KOPT-K1 (cell line): ENCODE measurements at regions not wholly inside any gene's neighbourhood (a gene's known extent, or its start where the extent isn't known, plus 50 kb on each side); places are given as distances from the start of the nearest gene placed in this dataset.

Source experiments
- H3K27ac ChIP-seq: fragments of 200-600 bp; sonication (generic); 2 replicates; pipeline ENCODE4 v1.5.1; 2016; ENCODE audit warnings: antibody characterized with exemption, mild to moderate bottlenecking, low read depth, low read length; ENCODE audit not compliant: poor library complexity, severe bottlenecking
- H3K36me3 ChIP-seq: fragments of 200-600 bp; sonication (generic); 2 replicates; pipeline ENCODE4 v1.5.1; 2017; ENCODE audit warnings: antibody characterized with exemption, mild to moderate bottlenecking, low read length, moderate library complexity; ENCODE audit not compliant: insufficient read depth
- H3K9me3 ChIP-seq: fragments of 200-600 bp; sonication (generic); 2 replicates; pipeline ENCODE4 v1.5.1; 2017; ENCODE audit warnings: antibody characterized with exemption, low read length, mild to moderate bottlenecking; ENCODE audit not compliant: insufficient read depth, poor library complexity, severe bottlenecking

DNA sequence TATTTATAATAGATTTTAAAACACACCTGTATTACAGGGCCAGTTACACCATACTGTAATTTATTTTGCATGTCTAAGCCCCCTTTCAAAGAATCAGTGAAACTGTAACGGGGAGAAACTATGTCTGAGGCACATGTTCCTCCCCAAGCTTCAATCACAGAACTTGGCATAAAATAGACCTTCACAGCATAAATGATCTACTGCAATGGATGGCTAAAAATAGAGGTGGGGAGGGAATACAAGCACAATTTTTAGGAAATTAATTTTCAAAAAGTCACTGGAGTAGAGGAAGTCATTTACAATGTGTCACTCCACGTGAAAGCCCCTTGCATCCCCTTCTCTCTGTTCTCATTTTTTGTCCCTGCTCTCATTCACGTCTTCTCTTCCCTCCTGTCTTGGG, 385.2 kb downstream of the TNS3 start:
- no peak overlapping the region for H3K27ac ChIP-seq
- no peaks in the 10 kb centered on the region for H3K36me3 ChIP-seq
- no peaks in the 10 kb centered on the region for H3K9me3 ChIP-seq

DNA sequence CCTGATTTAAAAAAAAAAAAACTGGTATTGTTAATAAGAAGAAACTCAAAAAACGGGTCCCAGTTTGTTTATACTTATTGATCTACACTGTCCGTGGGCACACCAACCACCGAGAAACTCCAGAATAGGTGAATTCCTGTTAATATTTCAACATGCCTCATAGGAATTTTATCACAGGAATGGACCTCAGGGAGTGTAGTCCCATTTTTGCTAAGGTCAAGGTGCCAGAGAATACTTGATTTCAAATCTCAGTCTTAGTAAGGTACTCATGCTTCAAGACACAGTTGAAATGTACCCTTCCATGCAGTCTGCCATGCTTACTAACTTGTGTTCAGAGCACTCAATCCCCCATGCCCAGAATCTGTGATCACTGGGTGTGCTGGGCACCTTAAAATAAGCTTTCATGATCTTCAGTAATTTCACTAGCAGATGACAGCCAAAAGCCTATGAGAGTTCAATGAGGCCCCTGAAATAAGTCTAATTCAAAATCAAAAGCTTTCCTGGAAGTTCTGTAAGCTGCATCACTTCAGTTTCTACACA, 385.7 kb downstream of the TNS3 start:
- H3K9me3 ChIP-seq = no peaks in the 10 kb centered on the region
- no peak overlapping the region for H3K27ac ChIP-seq
- H3K36me3 ChIP-seq = no peaks in the 10 kb centered on the region

DNA sequence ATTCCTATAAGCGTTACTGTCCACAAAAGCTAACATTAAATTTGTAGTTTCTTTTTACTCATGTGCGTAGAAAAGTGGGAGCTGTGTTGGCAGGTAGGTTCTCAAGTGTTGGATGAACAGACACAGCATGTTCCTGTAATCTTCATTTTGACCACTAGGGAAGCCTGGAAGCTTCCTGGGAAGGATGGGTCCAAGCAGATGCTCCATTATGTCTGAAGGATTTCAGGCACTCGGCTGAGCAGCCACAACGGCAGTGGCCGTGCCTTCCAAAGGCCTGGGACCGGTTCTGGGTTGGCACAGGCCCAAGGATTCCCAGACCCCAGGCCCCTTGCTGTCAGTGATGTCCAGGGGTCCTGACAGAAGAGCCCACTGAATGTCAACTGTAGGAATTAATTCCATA, 386.3 kb downstream of the TNS3 start:
- Histone ChIP-seq H3K27ac (no peak overlapping the region), H3K36me3 (no peaks in the 10 kb centered on the region), H3K9me3 (no peaks in the 10 kb centered on the region)

DNA sequence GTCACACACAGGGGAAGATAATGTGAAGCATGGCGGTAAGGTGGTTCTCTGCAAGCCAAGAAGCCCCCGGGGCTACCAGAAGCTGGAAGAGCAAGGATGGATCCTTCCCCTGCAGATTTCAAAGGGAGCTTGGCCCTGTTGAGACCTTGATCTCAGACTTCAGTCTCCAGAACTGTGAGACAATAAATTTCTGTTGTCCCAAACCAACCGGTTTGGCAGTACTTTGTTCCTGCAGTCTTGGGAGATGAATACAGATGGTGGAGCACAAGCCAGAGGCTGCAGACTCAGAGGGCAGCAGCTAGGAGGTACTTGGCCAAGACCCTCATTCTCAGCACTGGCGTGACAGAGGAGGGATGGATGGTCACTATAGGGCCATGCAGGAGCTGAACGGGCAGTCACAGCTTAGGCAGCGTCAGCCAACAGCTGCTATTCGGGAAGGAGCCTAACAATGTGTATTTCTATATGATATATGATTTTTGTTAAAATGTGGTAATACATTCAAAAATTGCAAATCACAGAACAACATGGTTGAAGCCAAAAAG, 387.3 kb downstream of the TNS3 start:
- no peak overlapping the region for H3K27ac ChIP-seq
- H3K36me3 ChIP-seq = no peaks in the 10 kb centered on the region
- H3K9me3 ChIP-seq = no peaks in the 10 kb centered on the region

DNA sequence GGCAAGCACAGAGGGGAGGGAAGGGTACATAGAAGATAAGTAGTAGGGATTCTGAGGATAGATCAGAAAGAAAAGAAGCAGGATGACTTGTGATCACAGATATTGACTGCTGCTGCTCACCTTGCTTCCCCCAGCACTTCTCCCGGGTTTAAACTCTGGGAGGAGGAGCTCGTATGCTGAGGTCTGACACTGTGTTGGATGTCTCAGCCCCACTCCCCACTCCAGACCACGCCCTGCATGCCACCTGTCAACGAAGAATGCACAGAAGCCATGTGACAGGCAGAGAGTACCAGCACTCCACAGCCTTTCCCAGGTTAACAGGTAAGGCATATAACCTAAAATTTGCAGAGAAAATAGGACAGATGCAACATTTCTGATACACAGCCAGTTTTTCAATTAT, 388.9 kb downstream of the TNS3 start:
- Histone ChIP-seq H3K27ac (no peak overlapping the region), H3K36me3 (no peaks in the 10 kb centered on the region), H3K9me3 (no peaks in the 10 kb centered on the region)

DNA sequence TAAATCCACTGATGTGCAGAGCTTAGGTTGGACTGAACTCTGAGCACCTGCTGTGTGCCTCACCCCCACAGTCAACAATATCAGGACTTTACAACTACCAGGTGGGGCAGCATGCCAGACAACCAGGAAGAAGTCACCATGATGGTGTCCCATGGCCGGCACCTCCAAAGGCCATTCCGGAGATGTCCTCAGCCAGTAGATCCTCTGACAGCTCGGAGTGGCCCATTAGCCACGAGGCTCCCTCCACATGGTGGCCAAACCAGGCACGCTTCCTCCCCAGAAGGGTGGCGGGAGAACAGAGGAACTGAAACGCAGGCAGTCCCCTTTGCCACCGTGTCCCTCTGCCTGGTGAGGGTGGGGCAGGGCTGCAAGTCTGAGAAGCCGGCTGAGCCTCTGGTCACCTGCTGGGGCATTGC, 390.0 kb downstream of the TNS3 start:
- Histone ChIP-seq H3K27ac (no peak overlapping the region), H3K9me3 (no peaks in the 10 kb centered on the region), H3K36me3 (no peaks in the 10 kb centered on the region)

DNA sequence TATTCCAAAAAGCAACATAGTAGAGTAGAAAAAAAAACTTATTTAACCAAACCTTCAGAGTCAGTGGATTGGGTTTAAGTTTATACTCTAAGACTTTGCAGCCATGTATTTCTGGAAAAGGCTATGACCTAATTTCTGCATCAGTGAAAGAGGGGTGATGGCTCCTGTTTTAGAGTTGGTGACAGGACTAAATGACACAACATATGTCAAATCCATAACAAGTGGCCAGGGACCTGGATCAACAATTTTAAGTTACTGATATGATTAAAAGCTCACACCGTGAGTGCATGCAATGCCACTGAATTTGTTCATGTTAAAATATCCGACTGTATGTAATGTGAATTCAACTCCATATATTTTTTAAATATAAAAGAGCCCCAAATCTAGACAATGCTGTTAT, 390.6 kb downstream of the TNS3 start:
- no peaks in the 10 kb centered on the region for H3K9me3 ChIP-seq
- no peak overlapping the region for H3K27ac ChIP-seq
- no peaks in the 10 kb centered on the region for H3K36me3 ChIP-seq

DNA sequence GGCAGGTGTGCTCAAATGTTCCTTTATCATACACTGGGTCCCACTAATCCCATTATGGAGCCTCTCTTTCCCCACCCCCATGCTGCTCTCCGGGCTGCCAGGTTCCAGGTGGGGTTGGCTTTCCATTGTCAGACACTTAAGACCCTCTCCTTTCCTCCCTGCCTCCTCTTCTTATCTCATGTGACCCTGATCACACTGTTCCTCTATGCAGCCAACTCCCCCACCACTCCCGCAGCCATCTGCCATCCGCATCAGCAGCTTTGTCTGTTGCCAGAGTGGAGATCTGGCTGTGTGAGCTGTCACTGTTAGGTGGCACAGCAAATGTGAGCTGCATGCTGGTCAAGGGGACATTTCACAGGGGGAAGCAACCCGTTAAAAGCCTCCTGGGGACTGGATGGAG, 391.4 kb downstream of the TNS3 start:
- Histone ChIP-seq H3K27ac (no peak overlapping the region), H3K9me3 (no peaks in the 10 kb centered on the region), H3K36me3 (no peaks in the 10 kb centered on the region)

DNA sequence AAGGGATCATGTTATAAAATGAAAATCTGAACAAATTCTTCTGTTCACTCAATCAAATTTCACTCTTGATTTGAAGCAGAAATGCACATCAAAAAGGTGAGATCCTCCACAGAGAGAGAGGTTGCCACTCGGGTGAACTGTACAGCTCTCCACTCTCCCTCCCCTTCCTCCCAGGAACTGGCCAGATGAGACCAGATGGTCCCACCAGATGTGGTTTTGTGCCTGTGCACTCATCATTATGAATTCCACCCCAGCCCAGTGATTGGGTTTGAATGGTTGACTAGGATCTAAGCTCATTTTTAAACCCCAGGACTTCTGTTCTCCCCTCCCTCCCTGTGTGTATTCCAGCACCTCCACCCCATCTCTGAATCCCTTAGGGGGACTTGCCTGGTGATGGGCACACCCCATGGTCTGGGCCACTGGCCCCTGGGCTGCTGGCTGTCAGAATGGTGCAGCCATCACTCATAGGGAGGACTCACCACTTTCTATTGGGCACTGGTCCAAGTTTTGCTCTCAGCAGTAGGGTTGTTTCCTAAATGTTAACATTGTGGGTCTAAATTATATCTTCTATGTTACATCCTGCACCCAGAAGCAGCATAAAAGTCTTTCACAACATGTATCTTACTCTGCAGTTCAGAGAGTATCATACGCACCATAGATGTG, 393.1 kb downstream of the TNS3 start:
- no peak overlapping the region for H3K27ac ChIP-seq
- no peaks in the 10 kb centered on the region for H3K9me3 ChIP-seq
- no peaks in the 10 kb centered on the region for H3K36me3 ChIP-seq

DNA sequence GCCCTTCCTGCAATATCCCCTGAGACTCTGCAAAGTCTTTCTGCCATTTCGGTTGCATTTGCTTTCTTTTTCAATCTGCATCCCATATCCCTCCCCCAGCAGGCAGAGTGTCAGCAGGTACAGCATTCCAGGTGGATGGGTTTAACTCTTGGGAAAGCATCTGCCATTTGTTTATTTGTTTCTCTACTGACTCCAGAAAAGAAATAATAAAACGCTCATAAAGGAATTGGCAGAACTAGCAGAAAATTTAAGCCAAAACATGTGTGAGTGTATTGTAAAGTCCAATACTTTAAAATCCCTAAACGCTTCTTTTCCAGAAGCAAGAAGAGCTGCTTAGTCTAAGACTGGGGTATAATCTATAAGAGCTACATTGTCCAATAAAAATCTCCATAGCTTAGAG, 393.8 kb downstream of the TNS3 start:
- no peak overlapping the region for H3K27ac ChIP-seq
- no peaks in the 10 kb centered on the region for H3K9me3 ChIP-seq
- no peaks in the 10 kb centered on the region for H3K36me3 ChIP-seq

DNA sequence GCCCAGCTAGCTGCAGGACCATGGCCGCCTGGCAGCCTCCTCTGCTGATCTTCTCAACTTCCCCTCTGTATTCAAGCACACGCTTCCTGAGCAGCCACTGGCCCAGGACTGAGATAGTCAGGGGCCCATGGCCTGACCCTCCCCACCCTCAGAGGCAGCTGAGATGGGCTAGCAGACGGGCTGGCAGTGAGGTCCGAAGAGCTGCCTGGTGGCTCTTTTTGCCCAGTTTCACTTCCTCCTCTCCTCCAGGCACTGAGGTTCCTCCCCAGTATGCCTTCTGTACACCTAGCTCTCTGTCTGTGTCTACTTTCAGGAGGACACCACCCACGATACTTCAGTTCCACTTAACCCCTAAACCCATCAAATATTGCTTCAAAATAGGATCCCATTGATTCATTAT, 395.6 kb downstream of the TNS3 start:
- H3K27ac ChIP-seq = no peak overlapping the region
- H3K36me3 ChIP-seq = no peaks in the 10 kb centered on the region
- H3K9me3 ChIP-seq = no peaks in the 10 kb centered on the region

DNA sequence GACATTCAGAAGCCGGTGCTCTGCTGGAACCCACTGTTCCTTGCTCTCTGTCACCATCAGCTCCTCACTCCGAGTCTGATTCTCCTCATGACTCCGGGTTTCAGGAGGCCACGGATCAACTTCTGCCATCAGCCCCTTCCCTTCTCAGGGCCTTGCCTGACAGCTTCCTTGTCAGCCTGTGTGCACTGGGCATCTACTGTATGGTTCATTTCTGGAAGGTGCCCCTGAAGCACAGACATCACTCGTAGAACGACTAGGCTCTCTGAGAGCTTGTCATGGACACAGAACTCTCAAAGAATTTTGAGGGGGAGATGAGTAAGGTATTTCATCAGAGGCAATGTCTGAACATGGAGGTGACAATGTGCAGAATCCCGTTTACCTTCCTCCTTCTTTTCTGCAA, 396.1 kb downstream of the TNS3 start:
- no peak overlapping the region for H3K27ac ChIP-seq
- H3K36me3 ChIP-seq = no peaks in the 10 kb centered on the region

DNA sequence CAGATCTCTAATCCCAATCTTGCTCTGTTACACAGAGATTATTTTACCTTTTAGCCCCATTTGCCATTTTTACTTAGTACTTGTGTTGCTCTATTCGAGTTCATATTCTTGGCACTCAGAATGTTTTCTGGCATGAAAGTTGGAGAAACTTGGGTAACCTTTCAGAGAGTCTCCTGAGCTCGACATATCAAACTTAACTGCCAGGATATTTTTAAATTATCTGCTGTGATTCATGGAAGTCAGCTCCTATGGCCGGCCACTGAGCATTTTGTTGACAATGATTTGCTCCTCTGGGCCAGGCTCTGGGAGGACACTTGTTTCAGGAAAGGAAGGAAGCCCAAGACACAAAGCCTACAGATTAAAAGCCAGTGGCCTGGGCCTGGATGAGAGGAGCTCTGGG, 396.7 kb downstream of the TNS3 start:
- Histone ChIP-seq H3K36me3 (no peaks in the 10 kb centered on the region), H3K9me3 (no peaks in the 10 kb centered on the region), H3K27ac (no peak overlapping the region)

More for the DNA sequence above, 396.1 kb downstream of the TNS3 start:
- H3K9me3 ChIP-seq = no peaks in the 10 kb centered on the region

DNA sequence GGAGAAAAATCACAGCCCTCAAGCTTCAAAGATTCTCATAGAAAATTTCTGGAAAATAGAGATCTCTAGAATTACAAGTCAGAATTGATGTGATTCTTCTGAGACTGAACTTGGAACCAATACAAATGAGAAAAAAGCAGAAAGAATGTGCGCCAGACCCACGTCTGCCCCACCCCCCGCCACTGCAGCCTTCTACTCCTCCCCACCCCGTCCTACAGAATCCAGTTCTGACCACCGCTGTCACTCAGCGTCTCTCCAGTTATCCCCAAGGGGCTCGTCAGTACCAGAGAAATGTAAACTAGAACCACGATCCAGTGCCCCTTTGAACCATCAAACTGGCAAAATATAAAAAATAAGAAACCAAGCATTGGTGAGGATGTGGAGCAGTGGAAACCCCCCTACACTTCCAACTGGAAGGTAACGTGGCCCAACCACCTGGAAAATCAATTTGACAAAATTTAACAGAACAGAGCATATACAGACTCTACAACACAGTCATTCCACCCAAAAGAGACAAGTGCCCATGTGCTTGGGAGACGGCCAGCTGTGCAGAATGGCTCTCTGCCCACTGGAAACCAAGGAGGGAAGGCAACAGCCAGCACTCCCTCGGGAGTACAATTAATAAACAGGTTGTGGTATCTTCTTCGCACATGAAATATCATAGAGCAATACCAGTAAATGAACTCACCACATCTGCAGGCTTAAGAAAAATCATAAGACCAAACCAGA, 397.9 kb downstream of the TNS3 start:
- no peak overlapping the region for H3K27ac ChIP-seq
- no peaks in the 10 kb centered on the region for H3K9me3 ChIP-seq
- no peaks in the 10 kb centered on the region for H3K36me3 ChIP-seq

DNA sequence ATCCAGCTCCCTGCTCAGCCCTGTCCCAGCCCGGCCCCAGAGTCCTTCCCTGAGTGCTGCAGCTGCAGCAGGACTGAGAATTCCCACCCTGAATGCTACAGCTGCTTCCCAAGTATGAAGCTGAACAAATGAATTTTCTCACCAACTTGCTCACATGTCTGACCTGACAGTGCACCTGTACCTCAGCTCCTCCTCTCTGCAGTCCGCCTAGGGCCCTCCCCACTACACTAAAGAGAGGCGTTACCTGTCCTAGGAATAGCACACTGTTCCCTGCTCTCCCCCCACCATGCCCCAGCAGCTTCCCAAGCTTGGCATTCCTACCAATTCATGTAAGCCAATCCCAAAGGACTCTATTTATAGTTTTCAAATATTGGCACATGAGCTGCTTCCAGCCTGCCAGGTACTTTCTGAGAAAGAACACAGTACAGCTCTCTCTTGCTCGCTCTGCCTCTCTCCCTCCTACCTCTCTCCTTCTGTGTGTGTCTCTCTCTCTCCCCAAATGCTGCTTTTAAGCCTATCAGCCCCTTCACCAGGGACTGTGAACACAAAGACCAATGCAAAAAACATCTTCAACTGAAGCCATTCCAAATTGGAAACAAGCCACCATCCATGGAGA, 400.1 kb downstream of the TNS3 start:
- H3K9me3 ChIP-seq = no peaks in the 10 kb centered on the region
- H3K27ac ChIP-seq = no peak overlapping the region
- H3K36me3 ChIP-seq = no peaks in the 10 kb centered on the region
